ENCODE measurements at regions not wholly inside any gene's neighbourhood (a gene's known extent, or its start where the extent isn't known, plus 50 kb on each side); places are given as distances from the start of the nearest gene placed in this dataset.

DNA sequence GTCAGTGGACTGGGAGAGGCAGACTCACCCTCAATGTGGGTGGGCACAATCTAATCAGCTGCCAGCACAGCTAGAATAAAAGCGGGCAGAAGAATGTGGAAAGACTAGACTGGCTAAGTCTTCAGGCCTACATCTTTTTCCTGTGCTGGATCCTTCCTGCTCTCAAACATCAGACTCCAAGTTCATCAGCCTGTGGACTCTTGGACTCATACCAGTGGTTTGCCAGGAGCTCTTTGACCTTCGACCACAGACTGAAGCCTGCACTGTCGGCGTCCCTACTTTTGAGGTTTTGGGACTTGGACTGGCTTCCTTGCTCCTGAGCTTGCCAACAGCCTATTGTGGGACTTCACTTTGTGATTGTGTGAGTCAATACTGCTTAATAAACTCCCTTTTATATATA lies 68.0 kb downstream of the CNTN3 start:
- TF ChIP-seq, protein P1, sequence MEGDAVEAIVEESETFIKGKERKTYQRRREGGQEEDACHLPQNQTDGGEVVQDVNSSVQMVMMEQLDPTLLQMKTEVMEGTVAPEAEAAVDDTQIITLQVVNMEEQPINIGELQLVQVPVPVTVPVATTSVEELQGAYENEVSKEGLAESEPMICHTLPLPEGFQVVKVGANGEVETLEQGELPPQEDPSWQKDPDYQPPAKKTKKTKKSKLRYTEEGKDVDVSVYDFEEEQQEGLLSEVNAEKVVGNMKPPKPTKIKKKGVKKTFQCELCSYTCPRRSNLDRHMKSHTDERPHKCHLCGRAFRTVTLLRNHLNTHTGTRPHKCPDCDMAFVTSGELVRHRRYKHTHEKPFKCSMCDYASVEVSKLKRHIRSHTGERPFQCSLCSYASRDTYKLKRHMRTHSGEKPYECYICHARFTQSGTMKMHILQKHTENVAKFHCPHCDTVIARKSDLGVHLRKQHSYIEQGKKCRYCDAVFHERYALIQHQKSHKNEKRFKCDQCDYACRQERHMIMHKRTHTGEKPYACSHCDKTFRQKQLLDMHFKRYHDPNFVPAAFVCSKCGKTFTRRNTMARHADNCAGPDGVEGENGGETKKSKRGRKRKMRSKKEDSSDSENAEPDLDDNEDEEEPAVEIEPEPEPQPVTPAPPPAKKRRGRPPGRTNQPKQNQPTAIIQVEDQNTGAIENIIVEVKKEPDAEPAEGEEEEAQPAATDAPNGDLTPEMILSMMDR (IDR thresholded peaks at IDR 0.05; ENCODE audit: poor library complexity, severe bottlenecking), result no peak
- TF ChIP-seq EP300 (conservative IDR thresholded peaks at IDR 0.05; ENCODE audit: poor library complexity, severe bottlenecking), result no peak
